HepG2 (cell line): ENCODE measurements at regions not wholly inside any gene's neighbourhood (a gene's known extent, or its start where the extent isn't known, plus 50 kb on each side); places are given as distances from the start of the nearest gene placed in this dataset.

Experiments used
- ZNF138 ChIP-seq: sonication (generic); formaldehyde crosslinking; IDR thresholded peaks from 2 replicates; pipeline ENCODE4 v1.5.0; 2020; ENCODE audit warnings: mild to moderate bottlenecking, low read depth, missing genetic modification reagents
- ZNF550 ChIP-seq: sonication (generic); formaldehyde crosslinking; IDR thresholded peaks from 2 replicates; pipeline ENCODE4 v1.4.0; 2020; ENCODE audit warnings: mild to moderate bottlenecking, missing genetic modification reagents, borderline replicate concordance
- ZNF616 ChIP-seq: sonication (generic); formaldehyde crosslinking; IDR thresholded peaks from 2 replicates; pipeline ENCODE4 v1.5.0; 2020; ENCODE audit warnings: low read depth, mild to moderate bottlenecking, missing genetic modification reagents

GRCh38 chr6:85285934-85286333, 163.9 kb upstream of the NT5E start:
- TF ChIP-seq ZNF616 (CRISPR knock-in tag) (no peak), ZNF550 (no peak), ZNF138 (CRISPR knock-in tag) (no peak)
